ENCODE measurements at regions not wholly inside any gene's neighbourhood (a gene's known extent, or its start where the extent isn't known, plus 50 kb on each side); places are given as distances from the start of the nearest gene placed in this dataset.

- Mint-ChIP-seq H3K36me3 (ENCODE audit: low read depth) (no peaks in the 10 kb centered on the region), H3K4me1 (peaks cover 11% of the 10 kb centered on the region), H3K4me3 (no peak overlapping the region), H3K27ac (peak overlapping the region in 1 of 3 experiments; percentile 43), H3K9me3 (peaks cover 12% of the 10 kb centered on the region), H3K27me3 (ENCODE audit: low read depth) (no peaks in the 10 kb centered on the region)
- TF ChIP-seq CTCF (IDR thresholded peaks at IDR 0.05; ENCODE audit: unreplicated experiment in 3 of 3): no peak
These were observed 253.6 kb upstream of the CFAP20DC start for GRCh38 chr3:59303452-59303851.

- Mint-ChIP-seq H3K27me3 (ENCODE audit: low read depth) (peaks cover 7% of the 10 kb centered on the region), H3K36me3 (ENCODE audit: low read depth) (no peaks in the 10 kb centered on the region), H3K4me3 (no peak overlapping the region), H3K4me1 (peaks cover 4% of the 10 kb centered on the region), H3K9me3 (peaks cover 17% of the 10 kb centered on the region), H3K27ac (no peak overlapping the region)
- TF ChIP-seq CTCF (IDR thresholded peaks at IDR 0.05; ENCODE audit: unreplicated experiment in 3 of 3): no peak
These were observed 252.6 kb upstream of the CFAP20DC start for GRCh38 chr3:59302442-59302841.

- Mint-ChIP-seq H3K27me3 (ENCODE audit: low read depth) (peaks cover 7% of the 10 kb centered on the region), H3K4me1 (peaks cover 4% of the 10 kb centered on the region), H3K4me3 (no peak overlapping the region), H3K27ac (no peak overlapping the region), H3K36me3 (ENCODE audit: low read depth) (no peaks in the 10 kb centered on the region), H3K9me3 (peaks cover 29% of the 10 kb centered on the region)
- TF ChIP-seq CTCF (IDR thresholded peaks at IDR 0.05; ENCODE audit: unreplicated experiment in 3 of 3): no peak
These were observed 250.9 kb upstream of the CFAP20DC start for GRCh38 chr3:59300733-59301132.

- TF ChIP-seq CTCF (IDR thresholded peaks at IDR 0.05; ENCODE audit: unreplicated experiment in 3 of 3): no peak
- H3K27ac Mint-ChIP-seq: no peak overlapping the region
- H3K36me3 Mint-ChIP-seq (ENCODE audit: low read depth): peaks cover 4% of the 10 kb centered on the region
- peaks cover 7% of the 10 kb centered on the region for H3K27me3 Mint-ChIP-seq (ENCODE audit: low read depth)
- peaks cover 4% of the 10 kb centered on the region for H3K4me1 Mint-ChIP-seq
- H3K9me3 Mint-ChIP-seq: peaks cover 34% of the 10 kb centered on the region
- H3K4me3 Mint-ChIP-seq: no peak overlapping the region
These were observed 249.7 kb upstream of the CFAP20DC start for GRCh38 chr3:59299561-59299960.

GRCh38 chr3:59290358-59290757 is 240.5 kb upstream of the CFAP20DC start:
- H3K4me3 Mint-ChIP-seq: no peak overlapping the region

More at GRCh38 chr3:59290358-59290757, 240.5 kb upstream of the CFAP20DC start:
- H3K9me3 Mint-ChIP-seq: peaks cover 20% of the 10 kb centered on the region
- peaks cover 12% of the 10 kb centered on the region for H3K36me3 Mint-ChIP-seq (ENCODE audit: low read depth)
- H3K27me3 Mint-ChIP-seq (ENCODE audit: low read depth): no peaks in the 10 kb centered on the region
- TF ChIP-seq CTCF (IDR thresholded peaks at IDR 0.05; ENCODE audit: unreplicated experiment in 3 of 3): no peak
- no peak overlapping the region for H3K27ac Mint-ChIP-seq
- H3K4me1 Mint-ChIP-seq: peaks cover 22% of the 10 kb centered on the region

Data from nephron (organoid).